Dermis microvascular lymphatic vessel endothelial cell (primary cell): ENCODE measurements at regions not wholly inside any gene's neighbourhood (a gene's known extent, or its start where the extent isn't known, plus 50 kb on each side); places are given as distances from the start of the nearest gene placed in this dataset.
"Not testable (repeated sequence)": the region's sequence is repeated elsewhere in the genome, so short reads cannot be mapped to it uniquely, and the experiment has no call there.

Source experiments
- DNase-seq, 2 donors: peaks; one replicate each; pipeline versions ENCODE4 v3.0.0 to v3.0.0-alpha.2; 2010; ENCODE audit warnings: low read depth in 2 of 2

GRCh38 chr3:162717074-162717473 lies 1220.5 kb downstream of the OTOL1 start:
- DNase-seq, result not testable (repeated sequence)

- DNase-seq, result no peak
These were observed 1222.1 kb downstream of the OTOL1 start for GRCh38 chr3:162718697-162719096.

GRCh38 chr3:162719684-162720341 lies 1223.2 kb downstream of the OTOL1 start:
- DNase-seq, result no peak

GRCh38 chr3:162721736-162722135 lies 1225.1 kb downstream of the OTOL1 start:
- no peak for DNase-seq

GRCh38 chr3:162722337-162722736 lies 1225.7 kb downstream of the OTOL1 start:
- no peak for DNase-seq

GRCh38 chr3:162722796-162723195 lies 1226.2 kb downstream of the OTOL1 start:
- not testable (repeated sequence) for DNase-seq

- no peak for DNase-seq
These were observed 1233.1 kb downstream of the OTOL1 start for GRCh38 chr3:162729686-162730085.

- DNase-seq, result not testable (repeated sequence)
These were observed 1235.4 kb downstream of the OTOL1 start for GRCh38 chr3:162731961-162732360.

- no peak for DNase-seq
These were observed 1242.2 kb downstream of the OTOL1 start for GRCh38 chr3:162738784-162739183.

GRCh38 chr3:162740941-162741596 lies 1244.5 kb downstream of the OTOL1 start:
- DNase-seq, result no peak

GRCh38 chr3:162742159-162742717 lies 1245.6 kb downstream of the OTOL1 start:
- DNase-seq, result no peak

GRCh38 chr3:162743091-162743490 lies 1246.5 kb downstream of the OTOL1 start:
- no peak for DNase-seq

GRCh38 chr3:162760789-162761188 lies 1264.2 kb downstream of the OTOL1 start:
- no peak for DNase-seq

- DNase-seq, result no peak
These were observed 1267.6 kb downstream of the OTOL1 start for GRCh38 chr3:162764051-162764807.

GRCh38 chr3:162764808-162765071 lies 1268.1 kb downstream of the OTOL1 start:
- no peak for DNase-seq

- no peak for DNase-seq
These were observed 1268.9 kb downstream of the OTOL1 start for GRCh38 chr3:162765524-162765923.

GRCh38 chr3:162769564-162769963 lies 1273.0 kb downstream of the OTOL1 start:
- no peak for DNase-seq

GRCh38 chr3:162770551-162770950 lies 1273.9 kb downstream of the OTOL1 start:
- DNase-seq, result no peak

GRCh38 chr3:162774613-162775100 lies 1278.0 kb downstream of the OTOL1 start:
- no peak for DNase-seq

- DNase-seq, result no peak
These were observed 1279.5 kb downstream of the OTOL1 start for GRCh38 chr3:162776148-162776547.

GRCh38 chr3:162777118-162777517 lies 1280.5 kb downstream of the OTOL1 start:
- no peak for DNase-seq

GRCh38 chr3:162780313-162780712 lies 1283.7 kb downstream of the OTOL1 start:
- DNase-seq, result no peak
